DND-41 (cell line): ENCODE measurements at regions not wholly inside any gene's neighbourhood (a gene's known extent, or its start where the extent isn't known, plus 50 kb on each side); places are given as distances from the start of the nearest gene placed in this dataset.

ENCODE experiments used
- EZH2 ChIP-seq: IDR thresholded peaks from 3 replicates; pipeline ENCODE4 v1.6.1; 2012; ENCODE audit warnings: borderline replicate concordance, low read depth, mild to moderate bottlenecking, moderate library complexity, low read length, inconsistent platforms; ENCODE audit not compliant: severe bottlenecking
- TF ChIP-seq, protein P1 (sequence below): IDR thresholded peaks from 2 replicates; pipeline ENCODE4 v1.5.1; 2012; ENCODE audit warnings: borderline replicate concordance, low read length, moderate library complexity, mild to moderate bottlenecking; ENCODE audit not compliant: poor library complexity, severe bottlenecking; ENCODE audit errors: extremely low read depth

DNA sequence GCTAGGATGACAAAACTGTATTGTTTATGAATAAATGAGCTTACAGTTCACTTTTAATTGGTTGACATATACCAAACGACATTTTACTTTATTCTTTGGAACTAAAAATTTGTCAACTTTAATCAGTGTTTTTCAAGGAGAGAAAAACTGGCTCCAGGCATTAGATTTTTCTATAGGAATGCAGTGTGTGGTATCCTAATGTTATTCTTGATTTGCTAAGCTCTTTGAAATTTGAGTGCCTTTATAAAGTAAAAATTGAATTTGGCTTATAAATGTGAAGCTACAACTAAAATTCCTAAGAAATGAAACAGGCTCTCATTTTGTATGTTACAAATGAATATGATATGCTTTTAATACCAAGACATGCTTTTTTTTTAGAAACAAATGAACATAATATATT lies 442.2 kb upstream of the TRAM1L1 start:
- TF ChIP-seq, protein P1, sequence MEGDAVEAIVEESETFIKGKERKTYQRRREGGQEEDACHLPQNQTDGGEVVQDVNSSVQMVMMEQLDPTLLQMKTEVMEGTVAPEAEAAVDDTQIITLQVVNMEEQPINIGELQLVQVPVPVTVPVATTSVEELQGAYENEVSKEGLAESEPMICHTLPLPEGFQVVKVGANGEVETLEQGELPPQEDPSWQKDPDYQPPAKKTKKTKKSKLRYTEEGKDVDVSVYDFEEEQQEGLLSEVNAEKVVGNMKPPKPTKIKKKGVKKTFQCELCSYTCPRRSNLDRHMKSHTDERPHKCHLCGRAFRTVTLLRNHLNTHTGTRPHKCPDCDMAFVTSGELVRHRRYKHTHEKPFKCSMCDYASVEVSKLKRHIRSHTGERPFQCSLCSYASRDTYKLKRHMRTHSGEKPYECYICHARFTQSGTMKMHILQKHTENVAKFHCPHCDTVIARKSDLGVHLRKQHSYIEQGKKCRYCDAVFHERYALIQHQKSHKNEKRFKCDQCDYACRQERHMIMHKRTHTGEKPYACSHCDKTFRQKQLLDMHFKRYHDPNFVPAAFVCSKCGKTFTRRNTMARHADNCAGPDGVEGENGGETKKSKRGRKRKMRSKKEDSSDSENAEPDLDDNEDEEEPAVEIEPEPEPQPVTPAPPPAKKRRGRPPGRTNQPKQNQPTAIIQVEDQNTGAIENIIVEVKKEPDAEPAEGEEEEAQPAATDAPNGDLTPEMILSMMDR = no peak
- TF ChIP-seq EZH2 = no peak
